ENCODE measurements at regions not wholly inside any gene's neighbourhood (a gene's known extent, or its start where the extent isn't known, plus 50 kb on each side); places are given as distances from the start of the nearest gene placed in this dataset.

DNA sequence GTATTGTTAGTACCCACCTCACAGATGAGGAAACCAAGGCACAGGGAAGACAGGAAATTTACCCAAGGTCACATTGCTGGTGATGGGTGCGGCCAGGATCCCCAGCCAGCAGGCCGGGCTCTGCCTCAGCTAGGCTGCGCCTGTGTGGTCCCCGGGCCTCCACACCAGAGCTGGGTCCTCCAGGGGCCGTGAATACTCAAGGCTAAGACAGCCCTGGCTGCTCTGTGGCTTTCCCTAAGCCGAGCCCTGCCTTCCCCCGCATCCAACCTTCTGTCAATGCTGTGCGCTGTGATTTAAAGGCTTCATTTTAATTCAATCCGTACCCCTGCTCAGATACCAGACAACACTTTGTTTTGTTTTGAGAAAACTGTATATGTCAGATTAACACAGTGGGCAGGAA lies 246.7 kb downstream of the TTLL2 start:
- ChIA-PET POLR2A (no interaction called here), CTCF (no interaction called here)
- no peak overlapping the region for H3K4me3 ChIP-seq (ENCODE audit: low read depth, low read length)
- TF ChIP-seq, protein P1, sequence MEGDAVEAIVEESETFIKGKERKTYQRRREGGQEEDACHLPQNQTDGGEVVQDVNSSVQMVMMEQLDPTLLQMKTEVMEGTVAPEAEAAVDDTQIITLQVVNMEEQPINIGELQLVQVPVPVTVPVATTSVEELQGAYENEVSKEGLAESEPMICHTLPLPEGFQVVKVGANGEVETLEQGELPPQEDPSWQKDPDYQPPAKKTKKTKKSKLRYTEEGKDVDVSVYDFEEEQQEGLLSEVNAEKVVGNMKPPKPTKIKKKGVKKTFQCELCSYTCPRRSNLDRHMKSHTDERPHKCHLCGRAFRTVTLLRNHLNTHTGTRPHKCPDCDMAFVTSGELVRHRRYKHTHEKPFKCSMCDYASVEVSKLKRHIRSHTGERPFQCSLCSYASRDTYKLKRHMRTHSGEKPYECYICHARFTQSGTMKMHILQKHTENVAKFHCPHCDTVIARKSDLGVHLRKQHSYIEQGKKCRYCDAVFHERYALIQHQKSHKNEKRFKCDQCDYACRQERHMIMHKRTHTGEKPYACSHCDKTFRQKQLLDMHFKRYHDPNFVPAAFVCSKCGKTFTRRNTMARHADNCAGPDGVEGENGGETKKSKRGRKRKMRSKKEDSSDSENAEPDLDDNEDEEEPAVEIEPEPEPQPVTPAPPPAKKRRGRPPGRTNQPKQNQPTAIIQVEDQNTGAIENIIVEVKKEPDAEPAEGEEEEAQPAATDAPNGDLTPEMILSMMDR (IDR thresholded peaks at IDR 0.05; ENCODE audit: insufficient read depth, low read length, missing control alignments), result no peak
- DNase-seq (ENCODE audit: low read depth, low spot score), result no peak

DNA sequence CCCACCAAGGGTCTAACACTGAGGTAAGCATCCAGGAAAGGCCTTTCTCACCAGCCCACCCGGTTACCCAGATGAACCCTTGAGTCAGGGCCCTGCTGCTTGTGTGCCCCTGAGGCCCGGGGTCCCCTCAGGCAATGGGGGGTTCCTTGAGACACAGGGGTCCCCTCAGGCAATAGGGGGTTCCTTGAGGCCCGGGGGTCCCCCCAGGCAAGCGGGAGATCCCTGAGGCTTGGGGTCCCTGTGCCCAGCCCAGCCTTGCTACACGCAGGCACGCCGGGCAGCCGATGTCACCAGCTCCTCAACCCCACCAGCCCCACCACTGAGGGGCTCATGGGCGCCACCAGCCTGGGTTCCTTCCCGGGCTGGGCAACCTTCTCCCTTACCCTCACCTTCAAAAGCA lies 247.2 kb downstream of the TTLL2 start:
- POLR2A ChIA-PET, result no interaction called here
- no peak for DNase-seq (ENCODE audit: low read depth, low spot score)
- TF ChIP-seq, protein P1 (IDR thresholded peaks at IDR 0.05; ENCODE audit: insufficient read depth, low read length, missing control alignments), result no peak
- no peak overlapping the region for H3K4me3 ChIP-seq (ENCODE audit: low read depth, low read length)
- CTCF ChIA-PET, result no interaction called here

DNA sequence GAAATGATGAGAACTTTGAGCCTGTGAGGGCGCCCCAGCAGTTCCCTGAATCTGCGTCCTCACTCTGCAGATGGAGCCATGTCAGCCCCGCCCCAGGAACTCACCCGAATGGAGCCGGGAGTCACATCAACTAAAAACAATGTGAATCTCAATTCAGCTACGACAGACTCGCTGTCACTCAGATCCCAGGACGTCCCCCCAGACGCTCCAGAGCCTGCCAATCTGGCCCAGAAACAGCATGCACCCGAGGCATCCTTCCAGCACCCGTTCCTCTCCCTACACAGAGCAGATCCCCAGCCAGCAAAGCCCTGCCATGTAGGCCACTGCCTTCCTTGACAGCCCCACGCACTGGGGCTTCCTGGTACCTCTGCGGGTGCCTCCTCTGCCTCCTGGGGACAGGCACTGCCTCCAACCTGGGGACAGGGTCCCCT lies 248.0 kb downstream of the TTLL2 start:
- CTCF ChIA-PET, result no interaction called here
- H3K4me3 ChIP-seq (ENCODE audit: low read depth, low read length), result no peak overlapping the region

DNA sequence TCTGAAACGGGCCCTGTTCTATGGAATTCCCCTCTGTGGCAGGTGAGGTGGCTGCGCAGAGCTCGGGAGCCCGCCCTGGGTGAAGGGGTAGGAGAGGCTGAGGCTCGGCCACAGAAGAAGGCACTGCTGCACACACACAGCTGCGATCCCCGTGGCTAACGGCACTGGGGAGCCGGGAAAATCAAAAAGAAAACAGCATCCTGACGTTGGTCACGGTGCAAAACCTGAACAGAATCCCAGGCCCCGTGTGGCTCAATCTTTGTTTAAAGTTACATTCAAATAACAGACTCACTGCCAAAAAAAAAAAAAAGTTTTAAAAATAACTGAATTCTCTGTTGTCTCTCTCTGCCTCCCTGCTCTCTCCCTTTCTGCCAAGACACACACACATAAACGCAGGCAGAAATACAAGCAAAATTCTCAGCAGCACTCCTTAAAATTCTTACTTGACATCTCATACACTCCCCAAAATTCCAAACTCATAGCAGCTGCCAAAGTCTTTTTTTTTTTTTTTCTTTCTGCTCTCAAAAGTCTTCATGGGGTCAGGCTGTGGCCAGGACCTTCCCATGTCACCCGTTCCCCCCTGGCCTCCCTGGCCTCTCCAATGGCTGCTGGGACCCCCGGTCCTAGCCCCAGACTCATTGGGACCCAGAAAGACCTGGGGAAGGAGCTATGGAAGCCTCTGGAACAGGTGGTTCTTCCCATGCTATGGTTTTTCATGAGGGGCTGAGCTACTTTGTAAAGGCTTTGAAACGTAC lies 248.8 kb downstream of the TTLL2 start:
- no peak overlapping the region for H3K4me3 ChIP-seq (ENCODE audit: low read depth, low read length)
- CTCF ChIA-PET, result no interaction called here
- DNase-seq (ENCODE audit: low read depth, low spot score), result no peak
- POLR2A ChIA-PET, result no interaction called here
- TF ChIP-seq, protein P1 (IDR thresholded peaks at IDR 0.05; ENCODE audit: insufficient read depth, low read length, missing control alignments), result no peak

More for the DNA sequence above, 248.0 kb downstream of the TTLL2 start:
- TF ChIP-seq, protein P1 (IDR thresholded peaks at IDR 0.05; ENCODE audit: insufficient read depth, low read length, missing control alignments), result no peak
- POLR2A ChIA-PET, result no interaction called here
- DNase-seq (ENCODE audit: low read depth, low spot score), result no peak

DNA sequence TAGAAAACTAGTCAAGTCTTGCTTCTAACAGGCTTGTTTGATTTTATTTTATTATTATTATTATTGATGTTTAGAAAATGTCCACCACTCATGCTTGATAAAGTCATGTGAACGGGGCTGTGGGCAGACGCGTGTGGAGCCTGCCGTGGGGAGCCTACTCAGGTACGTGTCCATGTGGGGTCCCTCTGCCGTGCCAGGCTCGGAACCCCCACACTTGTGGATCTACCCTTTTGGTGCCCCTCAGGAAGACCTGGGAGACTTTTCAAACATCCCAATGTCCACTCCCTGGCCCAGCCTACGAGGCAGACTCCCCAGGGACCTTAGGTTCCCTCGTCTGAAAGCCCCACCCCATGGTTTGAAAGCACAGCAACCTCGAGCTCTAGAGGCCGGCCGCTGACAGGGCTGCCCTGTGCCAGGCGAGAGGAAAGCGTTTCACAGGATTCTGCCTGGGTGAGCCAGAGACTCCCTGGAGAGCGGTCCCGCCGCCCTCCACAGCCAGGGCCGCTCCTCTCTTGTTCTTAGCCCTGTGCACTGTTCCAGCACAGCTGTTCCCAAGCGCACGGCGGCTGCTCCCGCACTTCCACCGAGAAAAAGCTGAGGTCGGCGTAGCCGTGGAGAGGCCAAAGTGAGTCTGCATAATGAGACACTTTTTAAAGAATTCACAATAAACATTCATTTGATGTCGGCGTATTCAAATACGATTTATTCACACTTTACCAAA lies 249.7 kb downstream of the TTLL2 start:
- CTCF ChIA-PET, result no interaction called here
- POLR2A ChIA-PET, result no interaction called here
- H3K4me3 ChIP-seq (ENCODE audit: low read depth, low read length), result no peak overlapping the region
- TF ChIP-seq, protein P1 (IDR thresholded peaks at IDR 0.05; ENCODE audit: insufficient read depth, low read length, missing control alignments), result no peak
- DNase-seq (ENCODE audit: low read depth, low spot score), result no peak

DNA sequence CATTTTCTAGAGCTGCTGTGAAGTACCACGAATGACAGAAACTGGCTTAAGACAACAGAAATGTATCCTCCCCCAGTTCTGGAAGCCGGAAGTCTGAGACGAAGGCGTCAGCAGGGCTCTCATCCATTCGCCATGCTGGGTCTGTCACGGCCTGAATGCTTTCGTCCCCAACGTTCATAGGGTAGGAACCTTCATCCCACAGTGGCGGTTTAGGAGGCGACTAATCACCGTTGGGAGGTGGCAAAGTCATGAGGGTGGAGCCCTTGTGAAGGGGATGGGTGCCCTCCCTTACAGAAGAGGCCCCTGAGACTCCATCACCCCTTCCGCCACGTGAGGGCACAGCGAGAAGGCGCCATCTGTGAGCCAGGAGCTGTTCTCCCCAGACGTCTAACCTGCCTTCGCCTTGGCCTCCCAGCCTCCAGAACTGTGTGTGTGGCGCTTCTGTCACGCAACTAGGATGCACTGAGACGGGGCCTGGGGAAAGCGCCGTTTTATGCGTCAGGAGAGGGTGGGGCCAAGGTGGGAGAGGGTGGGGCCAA lies 250.3 kb downstream of the TTLL2 start:
- ChIA-PET POLR2A (no interaction called here), CTCF (no interaction called here)
- TF ChIP-seq, protein P1 (IDR thresholded peaks at IDR 0.05; ENCODE audit: insufficient read depth, low read length, missing control alignments), result no peak
- H3K4me3 ChIP-seq (ENCODE audit: low read depth, low read length), result no peak overlapping the region
- no peak for DNase-seq (ENCODE audit: low read depth, low spot score)

All from AG04449 (cell line).